H1 (cell line): ENCODE measurements at regions not wholly inside any gene's neighbourhood (a gene's known extent, or its start where the extent isn't known, plus 50 kb on each side); places are given as distances from the start of the nearest gene placed in this dataset.

Experiments used
- CTCF ChIA-PET: fragments of 300-600 bp; sonication (Branson Sonifier 250); formaldehyde crosslinking; loops from one replicate; lab custom pipeline; 2021; ENCODE audit not compliant: partially characterized antibody; lab: Charles Lee
- POLR2A ChIA-PET: fragments of 300-600 bp; sonication (Branson Sonifier 250); formaldehyde crosslinking; loops from one replicate; lab custom pipeline; 2021; ENCODE audit warnings: inconsistent platforms; ENCODE audit not compliant: partially characterized antibody; lab: Charles Lee
- DNase-seq, 2 experiments: peaks; one replicate each; pipeline versions ENCODE4 v3.0.0 to v3.0.0-alpha.2; 2010 to 2022; ENCODE audit warnings: low spot score in 2 of 2, low read depth in 1 of 2, mixed read lengths in 1 of 2
- FAIRE-seq: peaks from 2 replicates; lab custom pipeline; 2011; peaks lifted over from hg19 to GRCh38; lab: Jason Lieb, UNC
- H2AFZ ChIP-seq: 2 replicates; pipeline ENCODE4 v1.8.1; 2012; ENCODE audit warnings: low read length, inconsistent platforms
- H2AK5ac ChIP-seq: 2 replicates; pipeline ENCODE4 v1.6.1; 2013; ENCODE audit warnings: low read depth, low read length
- H2BK120ac ChIP-seq: replicated peaks from 2 replicates; pipeline ENCODE3; 2013; ENCODE audit warnings: low read depth, low read length, inconsistent platforms
- H2BK12ac ChIP-seq: 2 replicates; pipeline ENCODE4 v1.6.1; 2013; ENCODE audit warnings: low read depth, low read length
- H2BK15ac ChIP-seq: 2 replicates; pipeline ENCODE4 v1.6.1; 2013; ENCODE audit warnings: low read length
- H2BK20ac ChIP-seq: 2 replicates; pipeline ENCODE4 v1.6.1; 2013; ENCODE audit warnings: low read length
- H2BK5ac ChIP-seq: 2 replicates; pipeline ENCODE4 v1.6.1; 2013; ENCODE audit warnings: low read depth, low read length
- H3K14ac ChIP-seq: 2 replicates; pipeline ENCODE4 v1.6.1; 2013; ENCODE audit warnings: inconsistent platforms; ENCODE audit not compliant: insufficient read length
- H3K18ac ChIP-seq: 2 replicates; pipeline ENCODE4 v1.6.1; 2013; ENCODE audit warnings: low read length; ENCODE audit errors: extremely low read depth
- H3K23ac ChIP-seq: 2 replicates; pipeline ENCODE4 v1.6.1; 2013; ENCODE audit warnings: inconsistent platforms; ENCODE audit not compliant: insufficient read length
- H3K23me2 ChIP-seq: 2 replicates; pipeline ENCODE4 v1.6.1; 2013; ENCODE audit warnings: low read depth, low read length
- H3K27ac ChIP-seq: 2 replicates; pipeline ENCODE4 v1.6.1; 2011; ENCODE audit warnings: low read depth, low read length, inconsistent platforms
- H3K27me3 ChIP-seq, 4 experiments: replicated peaks in 1 of 4; 1 replicate in 1 of 4; 2 replicates in 3 of 4; pipeline versions ENCODE4 v1.6.1 to v1.8.1; 2011 to 2013; ENCODE audit warnings: low read length in 3 of 4, mild to moderate bottlenecking in 3 of 4, inconsistent platforms in 2 of 4, mixed read lengths in 2 of 4, moderate library complexity in 1 of 4; ENCODE audit not compliant: control insufficient read depth in 3 of 4, insufficient read depth in 3 of 4; ENCODE audit errors: extremely low read depth in 1 of 4
- H3K36me3 ChIP-seq, 4 experiments: 2 replicates each; pipeline versions ENCODE4 v1.6.1 to v1.8.1; 2011 to 2013; ENCODE audit warnings: mild to moderate bottlenecking in 4 of 4, low read length in 3 of 4, moderate library complexity in 2 of 4, control low read depth in 1 of 4, inconsistent platforms in 1 of 4; ENCODE audit not compliant: insufficient read depth in 4 of 4, control insufficient read depth in 2 of 4
- H3K4ac ChIP-seq: replicated peaks from 2 replicates; pipeline ENCODE3; 2013; ENCODE audit warnings: low read length, low read depth, mixed read lengths, inconsistent platforms; ENCODE audit not compliant: insufficient read length
- H3K4me1 ChIP-seq, 4 experiments: replicated peaks in 1 of 4; 1 replicate in 1 of 4; 2 replicates in 3 of 4; pipeline versions ENCODE4 v1.6.1 to v1.8.1; 2011 to 2013; ENCODE audit warnings: low read length in 3 of 4, inconsistent platforms in 2 of 4, mixed read lengths in 1 of 4; ENCODE audit not compliant: insufficient read depth in 4 of 4, control insufficient read depth in 3 of 4
- H3K4me2 ChIP-seq, 2 experiments: 2 replicates each; pipeline versions ENCODE4 v1.6.1 to v1.8.1; 2011 to 2013; ENCODE audit warnings: low read depth in 2 of 2, low read length in 2 of 2, control low read depth in 1 of 2, inconsistent platforms in 1 of 2, mild to moderate bottlenecking in 1 of 2; ENCODE audit not compliant: insufficient read depth in 1 of 2
- H3K4me3 ChIP-seq, 4 experiments: fragments of 200-600, 300-600 bp in 1 of 4; sonication (generic), shearing (Covaris generic), sonication (Bioruptor Twin) in 1 of 4; 2 replicates each; pipeline versions ENCODE4 v1.5.1 to v1.8.1; 2011 to 2016; ENCODE audit warnings: low read length in 4 of 4, low read depth in 3 of 4, control low read depth in 2 of 4, inconsistent platforms in 2 of 4, mild to moderate bottlenecking in 2 of 4, mixed read lengths in 1 of 4, moderate library complexity in 1 of 4; ENCODE audit not compliant: insufficient read depth in 2 of 4; ENCODE audit errors: extremely low read depth in 1 of 4
- H3K56ac ChIP-seq: replicated peaks from 2 replicates; pipeline ENCODE3; 2013; ENCODE audit warnings: low read depth, mild to moderate bottlenecking, mixed read lengths, low read length, inconsistent platforms; ENCODE audit not compliant: insufficient read length
- H3K79me1 ChIP-seq: 2 replicates; pipeline ENCODE4 v1.6.1; 2013; ENCODE audit warnings: low read depth, low read length, control low read depth
- H3K79me2 ChIP-seq, 2 experiments: 2 replicates each; pipeline versions ENCODE4 v1.6.1 to v1.8.1; 2012 to 2013; ENCODE audit warnings: low read length in 2 of 2, mild to moderate bottlenecking in 2 of 2, inconsistent platforms in 1 of 2; ENCODE audit not compliant: insufficient read depth in 2 of 2, control insufficient read depth in 1 of 2
- H3K9ac ChIP-seq, 4 experiments: replicated peaks in 1 of 4; 1 replicate in 1 of 4; 2 replicates in 3 of 4; pipeline versions ENCODE4 v1.6.1 to v1.8.1; 2011 to 2013; ENCODE audit warnings: low read depth in 3 of 4, low read length in 3 of 4, control low read depth in 2 of 4, mild to moderate bottlenecking in 2 of 4, moderate library complexity in 2 of 4, inconsistent platforms in 1 of 4; ENCODE audit errors: extremely low read depth in 1 of 4
- H3K9me3 ChIP-seq, 2 experiments: 2 replicates each; pipeline versions ENCODE4 v1.6.1 to v1.8.1; 2012 to 2013; ENCODE audit warnings: mild to moderate bottlenecking in 2 of 2, moderate library complexity in 2 of 2, control low read depth in 1 of 2, inconsistent platforms in 1 of 2, low read depth in 1 of 2, low read length in 1 of 2, mixed read lengths in 1 of 2; ENCODE audit not compliant: insufficient read depth in 2 of 2
- H4K20me1 ChIP-seq, 2 experiments: replicated peaks in 1 of 2; 2 replicates each; pipeline versions ENCODE3 to v1.8.1; 2011 to 2013; ENCODE audit warnings: inconsistent platforms in 2 of 2, low read length in 2 of 2, mild to moderate bottlenecking in 1 of 2; ENCODE audit not compliant: insufficient read depth in 2 of 2, control insufficient read depth in 1 of 2
- H4K5ac ChIP-seq: 2 replicates; pipeline ENCODE4 v1.6.1; 2013; ENCODE audit warnings: low read length, low read depth, mixed read lengths, inconsistent platforms; ENCODE audit not compliant: insufficient read length
- H4K8ac ChIP-seq: 2 replicates; pipeline ENCODE4 v1.8.0; 2013; ENCODE audit warnings: mild to moderate bottlenecking, moderate library complexity, low read length, inconsistent platforms; ENCODE audit not compliant: insufficient read depth; ENCODE audit errors: extremely low read depth
- H4K91ac ChIP-seq: replicated peaks from 2 replicates; pipeline ENCODE3; 2013; ENCODE audit warnings: low read length, mixed read lengths, inconsistent platforms; ENCODE audit not compliant: insufficient read length
- ASH2L ChIP-seq: fragments of 200-600, 300-600 bp; sonication (generic); IDR thresholded peaks from one replicate; pipeline ENCODE4 v1.7.1; 2017; ENCODE audit warnings: low read length
- BCL11A ChIP-seq, 2 experiments: IDR thresholded peaks; one replicate each; pipeline ENCODE4 v1.6.1; 2011; ENCODE audit warnings: low read depth in 2 of 2, low read length in 2 of 2, mild to moderate bottlenecking in 2 of 2
- GABPA ChIP-seq: IDR thresholded peaks from 2 replicates; pipeline ENCODE4 v1.6.1; 2011; ENCODE audit warnings: mild to moderate bottlenecking, low read length, moderate library complexity, borderline replicate concordance; ENCODE audit not compliant: insufficient read depth
- KDM4A ChIP-seq: IDR thresholded peaks from one replicate; pipeline ENCODE4 v1.7.1; 2012; ENCODE audit warnings: low read depth, mild to moderate bottlenecking, moderate library complexity, low read length, inconsistent platforms; ENCODE audit not compliant: severe bottlenecking
- RBBP5 ChIP-seq: IDR thresholded peaks from 2 replicates; pipeline ENCODE4 v1.7.1; 2012; ENCODE audit warnings: low read depth, mild to moderate bottlenecking, inconsistent platforms, low read length, moderate library complexity, borderline replicate concordance
- RFX5 ChIP-seq: IDR thresholded peaks from 2 replicates; pipeline ENCODE4 v1.6.1; 2011; ENCODE audit warnings: low read depth, low read length, improper control_type of control experiment, borderline replicate concordance
- SIN3A ChIP-seq, 2 experiments: IDR thresholded peaks in 1 of 2; conservative IDR thresholded peaks in 1 of 2; 2 replicates each; pipeline ENCODE4 v1.6.1; 2011 to 2012; ENCODE audit warnings: low read length in 2 of 2, improper control_type of control experiment in 1 of 2, low read depth in 1 of 2, mild to moderate bottlenecking in 1 of 2
- SIRT6 ChIP-seq: IDR thresholded peaks from one replicate; pipeline ENCODE4 v1.7.1; 2012; ENCODE audit warnings: low read length, inconsistent platforms
- SP4 ChIP-seq: IDR thresholded peaks from 2 replicates; pipeline ENCODE4 v1.6.1; 2012; ENCODE audit warnings: low read length, inconsistent platforms
- SRF ChIP-seq: IDR thresholded peaks from 2 replicates; pipeline ENCODE4 v1.6.1; 2011; ENCODE audit warnings: mild to moderate bottlenecking, low read depth, low read length, moderate library complexity
- WGBS, 2 experiments: shearing (Covaris generic) in 1 of 2; methylation state at CpG; one replicate each; pipeline versions ENCODE4 v1.1.6 to v1.1.7; 2013 to 2015; ENCODE audit warnings: low lambda C conversion rate in 2 of 2, mixed read lengths in 2 of 2, inconsistent platforms in 1 of 2, low coverage in 1 of 2, missing lambda C conversion rate in 1 of 2; ENCODE audit not compliant: insufficient replicate concordance in 2 of 2, insufficient coverage in 1 of 2, insufficient read length in 1 of 2; ENCODE audit errors: extremely low coverage in 1 of 2, missing lambda C conversion rate in 1 of 2; 5-methylcytosine and 5-hydroxymethylcytosine counted together
- TF ChIP-seq, protein P1 (sequence below): IDR thresholded peaks from 2 replicates; pipeline ENCODE4 v1.6.1; 2011; ENCODE audit warnings: low read depth, mild to moderate bottlenecking, low read length; ENCODE audit not compliant: insufficient read depth

DNA sequence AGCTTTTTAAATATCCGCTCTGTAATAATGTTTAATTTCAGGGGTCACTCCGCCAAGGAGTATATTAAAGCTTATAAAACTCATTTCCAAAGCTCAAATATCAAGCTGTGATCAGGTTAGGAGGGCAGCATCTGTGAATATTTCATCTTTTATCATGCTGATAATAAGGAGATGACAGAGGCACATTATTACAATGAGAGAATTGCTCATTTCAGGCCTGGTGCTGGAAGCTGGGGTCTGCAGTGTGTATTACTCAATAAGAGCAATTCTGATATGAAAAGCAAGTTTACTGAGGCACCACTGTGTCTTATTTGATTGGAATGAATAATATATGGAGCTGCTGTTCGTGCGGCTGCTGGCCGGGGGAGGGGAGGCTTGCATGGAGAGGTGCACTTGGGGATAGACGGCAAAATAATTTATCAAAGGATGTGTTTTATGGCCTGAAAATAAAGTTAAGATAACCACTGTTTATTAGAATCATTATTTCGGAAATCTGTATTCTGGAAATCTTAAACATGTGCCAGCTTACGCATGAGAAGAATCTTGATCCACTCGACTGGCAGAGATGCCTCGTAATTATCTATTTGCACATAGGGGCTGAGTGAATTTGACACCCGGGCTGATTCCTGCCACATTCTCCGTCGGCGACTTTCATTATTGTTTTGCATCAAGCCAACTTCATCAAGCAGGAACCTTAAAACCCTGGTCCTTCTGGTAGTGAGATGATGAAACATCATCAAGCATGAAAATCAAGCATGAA, 173.2 kb downstream of the RRAGC start:
- no peaks in the 10 kb centered on the region for H3K9me3 ChIP-seq
- no peaks in the 10 kb centered on the region for H3K79me1 ChIP-seq
- H2BK5ac ChIP-seq, result no peak overlapping the region
- no peak overlapping the region for H3K4me2 ChIP-seq
- no peaks in the 10 kb centered on the region for H3K36me3 ChIP-seq
- no peak overlapping the region for H3K27ac ChIP-seq
- ChIA-PET CTCF (interaction anchor here (0.6 to 1.3 kb wide), 2 partner anchors 14 to 781 kb away, joined by 3 to 5 read pairs; no protein-coding TSS in a partner anchor), POLR2A (no interaction called here)
- H3K18ac ChIP-seq, result no peak overlapping the region
- H3K4me1 ChIP-seq, result peaks cover 0 to 5% (median 2%) of the 10 kb centered on the region in 4 experiments; a peak in 3 of 7 replicates
- H4K91ac ChIP-seq, result no peak overlapping the region
- H3K27me3 ChIP-seq, result no peaks in the 10 kb centered on the region; a peak in 2 of 7 replicates
- no peak overlapping the region for H3K23ac ChIP-seq
- no peak overlapping the region for H4K8ac ChIP-seq
- no peak overlapping the region for H3K4ac ChIP-seq
- H4K5ac ChIP-seq, result no peak overlapping the region
- H3K79me2 ChIP-seq, result no peaks in the 10 kb centered on the region
- H2BK15ac ChIP-seq, result no peak overlapping the region
- no peak overlapping the region for H2AK5ac ChIP-seq
- no peak overlapping the region for H3K9ac ChIP-seq
- no peak overlapping the region for H2BK120ac ChIP-seq
- H2BK12ac ChIP-seq, result no peak overlapping the region
- H2BK20ac ChIP-seq, result no peak overlapping the region
- DNase-seq, result no peak
- 86% methylated on average over 14 of the region's 14 CpGs; no CpG with 5 or more reads in 1 of the 2 experiments for WGBS, 2 experiments
- no peak overlapping the region for H2AFZ ChIP-seq
- H3K14ac ChIP-seq, result no peak overlapping the region
- FAIRE-seq, result no peak
- H3K4me3 ChIP-seq, result no peak overlapping the region
- H3K23me2 ChIP-seq, result peaks cover 2% of the 10 kb centered on the region; the same call in 1 of the 2 replicates
- H3K56ac ChIP-seq, result no peak overlapping the region
- no peaks in the 10 kb centered on the region for H4K20me1 ChIP-seq
- TF ChIP-seq, protein P1, sequence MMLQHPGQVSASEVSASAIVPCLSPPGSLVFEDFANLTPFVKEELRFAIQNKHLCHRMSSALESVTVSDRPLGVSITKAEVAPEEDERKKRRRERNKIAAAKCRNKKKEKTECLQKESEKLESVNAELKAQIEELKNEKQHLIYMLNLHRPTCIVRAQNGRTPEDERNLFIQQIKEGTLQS, result no peak
- TF ChIP-seq SP4 (no peak), BCL11A (IDR thresholded peaks at IDR 0.05; ENCODE audit: low read depth in 2 of 2, low read length in 2 of 2) (no peak), KDM4A (no peak), SIRT6 (no peak), RBBP5 (no peak), SIN3A (conservative IDR thresholded peaks at IDR 0.05 in 1 of 2, IDR thresholded peaks at IDR 0.05 in 1 of 2; ENCODE audit: low read depth in 1 of 2, low read length in 2 of 2) (no peak), SRF (no peak), GABPA (no peak), ASH2L (no peak), RFX5 (no peak)
